ENCODE measurements at regions not wholly inside any gene's neighbourhood (a gene's known extent, or its start where the extent isn't known, plus 50 kb on each side); places are given as distances from the start of the nearest gene placed in this dataset.

- H4K8ac ChIP-seq (ENCODE audit: low read depth in 2 of 2, low read length in 2 of 2) = no peak overlapping the region
- H4K5ac ChIP-seq (ENCODE audit: low read depth, low read length) = no peak overlapping the region
- ATAC-seq (ENCODE audit: low read depth) = no peak
- peaks cover 8% of the 10 kb centered on the region for H3K9me3 ChIP-seq (ENCODE audit: control insufficient read depth, insufficient read depth, low read length)
- no peak overlapping the region for H2AK9ac ChIP-seq (replicated peaks; ENCODE audit: low read depth, low read length, poor library complexity)
- intact Hi-C loops (cut with micrococcal nuclease) = no loop called here
- no peak overlapping the region for H3K18ac ChIP-seq (ENCODE audit: low read depth, low read length)
- H3K9me1 ChIP-seq (ENCODE audit: insufficient read depth, low read length) = no peaks in the 10 kb centered on the region
- in situ Hi-C loops (cut with MboI; ENCODE audit: low sequenced_read_pairs) = no loop called here
- H3K9ac ChIP-seq (ENCODE audit: low read depth, low read length) = no peak overlapping the region
- no peak overlapping the region for H2AFZ ChIP-seq (replicated peaks; ENCODE audit: low read length, poor library complexity)
- H3K27ac ChIP-seq (ENCODE audit: insufficient read depth, low read length) = no peak overlapping the region
- dilution Hi-C loops (cut with HindIII; ENCODE audit: low sequenced_read_pairs, unreplicated experiment) = no loop called here
- BruUV-seq (replicated peaks) = no TSS peak
- H3K4me1 ChIP-seq (ENCODE audit: control insufficient read depth, insufficient read depth, low read length) = no peaks in the 10 kb centered on the region
- H2BK20ac ChIP-seq (ENCODE audit: low read depth, low read length) = no peak overlapping the region
- no peaks in the 10 kb centered on the region for H3K79me1 ChIP-seq (ENCODE audit: low read depth in 1 of 2, low read length in 2 of 2)
- no peak overlapping the region for H3K4me3 ChIP-seq (ENCODE audit: insufficient read depth, low read depth, low read length)
- POLR2A ChIA-PET (ENCODE audit: unreplicated experiment) = no interaction called here
- no peak overlapping the region for H3K4ac ChIP-seq (ENCODE audit: low read depth, low read length)
- DNase-seq = no peak
- no peak for TF ChIP-seq SMC3 (IDR thresholded peaks at IDR 0.05; ENCODE audit: low read depth, low read length)
- no peak for TF ChIP-seq RAD21 (IDR thresholded peaks at IDR 0.05; ENCODE audit: low read length)
- no peak for TF ChIP-seq BHLHE40 (IDR thresholded peaks at IDR 0.05; ENCODE audit: low read depth, low read length)
- TF ChIP-seq MAFK (IDR thresholded peaks at IDR 0.05; ENCODE audit: low read depth, low read length) = no peak
- TF ChIP-seq MAZ (IDR thresholded peaks at IDR 0.05; ENCODE audit: borderline replicate concordance, low read depth, low read length) = no peak
- TF ChIP-seq POLR2A (IDR thresholded peaks at IDR 0.05; ENCODE audit: low read depth, low read length) = no peak
- no peak for TF ChIP-seq RCOR1 (IDR thresholded peaks at IDR 0.05; ENCODE audit: insufficient replicate concordance, low read length)
- TF ChIP-seq FOS (IDR thresholded peaks at IDR 0.05; ENCODE audit: low read depth, low read length) = no peak
- no peak for TF ChIP-seq CHD1 (IDR thresholded peaks at IDR 0.05; ENCODE audit: low read depth, low read length)
- TF ChIP-seq MXI1 (IDR thresholded peaks at IDR 0.05; ENCODE audit: borderline replicate concordance, low read depth, low read length) = no peak
- no peak for TF ChIP-seq RFX5 (IDR thresholded peaks at IDR 0.05; ENCODE audit: low read depth, low read length)
- TF ChIP-seq CEBPB (IDR thresholded peaks at IDR 0.05; ENCODE audit: low read depth, low read length) = no peak
- TF ChIP-seq, protein P1, sequence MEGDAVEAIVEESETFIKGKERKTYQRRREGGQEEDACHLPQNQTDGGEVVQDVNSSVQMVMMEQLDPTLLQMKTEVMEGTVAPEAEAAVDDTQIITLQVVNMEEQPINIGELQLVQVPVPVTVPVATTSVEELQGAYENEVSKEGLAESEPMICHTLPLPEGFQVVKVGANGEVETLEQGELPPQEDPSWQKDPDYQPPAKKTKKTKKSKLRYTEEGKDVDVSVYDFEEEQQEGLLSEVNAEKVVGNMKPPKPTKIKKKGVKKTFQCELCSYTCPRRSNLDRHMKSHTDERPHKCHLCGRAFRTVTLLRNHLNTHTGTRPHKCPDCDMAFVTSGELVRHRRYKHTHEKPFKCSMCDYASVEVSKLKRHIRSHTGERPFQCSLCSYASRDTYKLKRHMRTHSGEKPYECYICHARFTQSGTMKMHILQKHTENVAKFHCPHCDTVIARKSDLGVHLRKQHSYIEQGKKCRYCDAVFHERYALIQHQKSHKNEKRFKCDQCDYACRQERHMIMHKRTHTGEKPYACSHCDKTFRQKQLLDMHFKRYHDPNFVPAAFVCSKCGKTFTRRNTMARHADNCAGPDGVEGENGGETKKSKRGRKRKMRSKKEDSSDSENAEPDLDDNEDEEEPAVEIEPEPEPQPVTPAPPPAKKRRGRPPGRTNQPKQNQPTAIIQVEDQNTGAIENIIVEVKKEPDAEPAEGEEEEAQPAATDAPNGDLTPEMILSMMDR (conservative IDR thresholded peaks at IDR 0.05; ENCODE audit: low read depth, low read length) = no peak
- TF ChIP-seq ELK1 (IDR thresholded peaks at IDR 0.05; ENCODE audit: borderline replicate concordance, low read depth, low read length) = no peak
- no peak for TF ChIP-seq USF2 (IDR thresholded peaks at IDR 0.05; ENCODE audit: low read depth, low read length)
- no peak overlapping the region for H2BK15ac ChIP-seq (ENCODE audit: low read depth, low read length)
- no peak overlapping the region for H4K91ac ChIP-seq (ENCODE audit: insufficient read depth, low read depth, low read length)
- H2BK120ac ChIP-seq (ENCODE audit: low read depth, low read length) = no peak overlapping the region
- no peak overlapping the region for H3K23ac ChIP-seq (ENCODE audit: low read depth, low read length)
- H3K4me2 ChIP-seq (ENCODE audit: low read depth, low read length) = no peak overlapping the region
- no peaks in the 10 kb centered on the region for H4K20me1 ChIP-seq (ENCODE audit: insufficient read depth, low read length)
- H3K14ac ChIP-seq (replicated peaks; ENCODE audit: low read depth, low read length) = no peak overlapping the region
- no peak overlapping the region for H2BK5ac ChIP-seq (ENCODE audit: low read depth, low read length, poor library complexity, severe bottlenecking)
- H3K36me3 ChIP-seq (ENCODE audit: control insufficient read depth, insufficient read depth, low read length) = no peaks in the 10 kb centered on the region
- CTCF ChIA-PET = no interaction called here
- no peak overlapping the region for H2AK5ac ChIP-seq (ENCODE audit: low read depth, low read length)
- H3K27me3 ChIP-seq (ENCODE audit: control insufficient read depth, insufficient read depth, low read length) = no peaks in the 10 kb centered on the region
- no peak overlapping the region for H3K56ac ChIP-seq (ENCODE audit: extremely low read depth, insufficient read depth, low read length)
Measured at GRCh38 chr4:12928751-12929150, 555.4 kb downstream of the RAB28 start.
